Activated naive CD4-positive, alpha-beta T cell treated with anti-CD3 and anti-CD28 coated beads for 36 hours (primary cell): ENCODE measurements at regions not wholly inside any gene's neighbourhood (a gene's known extent, or its start where the extent isn't known, plus 50 kb on each side); places are given as distances from the start of the nearest gene placed in this dataset.
"Not testable (repeated sequence)": the region's sequence is repeated elsewhere in the genome, so short reads cannot be mapped to it uniquely, and the experiment has no call there.

ENCODE experiments used
- CTCF ChIA-PET: fragments of 350-600 bp; sonication (Branson Sonifier 250); formaldehyde crosslinking; loops from one replicate; lab custom pipeline; 2021; ENCODE audit warnings: antibody characterized with exemption; lab: Charles Lee
- DNase-seq: peaks from one replicate; pipeline ENCODE4 v3.0.0-alpha.2; 2020
- H3K27ac Mint-ChIP-seq: one replicate; pipeline ENCODE4 v1.8.0; 2021; ENCODE audit warnings: mild to moderate bottlenecking, mixed read lengths
- H3K27me3 Mint-ChIP-seq: one replicate; pipeline ENCODE4 v1.8.0; 2021; ENCODE audit warnings: low read depth, mixed read lengths
- H3K36me3 Mint-ChIP-seq: one replicate; pipeline ENCODE4 v1.8.0; 2021; ENCODE audit warnings: low read depth, mixed read lengths
- H3K4me1 Mint-ChIP-seq: one replicate; pipeline ENCODE4 v1.8.0; 2021; ENCODE audit warnings: low read depth, mixed read lengths
- H3K4me3 Mint-ChIP-seq: one replicate; pipeline ENCODE4 v1.8.0; 2021; ENCODE audit warnings: mild to moderate bottlenecking, moderate library complexity, mixed read lengths
- H3K9me3 Mint-ChIP-seq: one replicate; pipeline ENCODE4 v1.8.0; 2021; ENCODE audit warnings: mixed read lengths
- intact Hi-C: fragments of 100-400 bp; cut with micrococcal nuclease; formaldehyde crosslinking; loops from one replicate; pipeline ENCODE4 v1.15.1; 2023

- CTCF ChIA-PET, DNase-seq, H3K4me1 Mint-ChIP-seq, H3K4me3 Mint-ChIP-seq, H3K27ac Mint-ChIP-seq, intact Hi-C loops, H3K27me3 Mint-ChIP-seq: not testable (repeated sequence)
- Mint-ChIP-seq H3K9me3 (peaks cover 81% of the 10 kb centered on the region), H3K36me3 (peaks cover 26% of the 10 kb centered on the region)
Measured at GRCh38 chrY:10958122-10958521, 1430.4 kb downstream of the TSPY10 start.

GRCh38 chrY:10973422-10973821 is 1445.7 kb downstream of the TSPY10 start:
- no peak for DNase-seq
- Mint-ChIP-seq H3K36me3 (peaks cover 31% of the 10 kb centered on the region), H3K9me3 (peaks cover 92% of the 10 kb centered on the region), H3K27ac (no peak overlapping the region), H3K4me1 (no peaks in the 10 kb centered on the region), H3K4me3 (no peak overlapping the region), H3K27me3 (no peaks in the 10 kb centered on the region)
- intact Hi-C loops, result no loop called here
- CTCF ChIA-PET, result no interaction called here

- peaks cover 51% of the 10 kb centered on the region for H3K36me3 Mint-ChIP-seq
- H3K27me3 Mint-ChIP-seq, result no peaks in the 10 kb centered on the region
- CTCF ChIA-PET, result no interaction called here
- H3K9me3 Mint-ChIP-seq, result peaks cover 98% of the 10 kb centered on the region
- no peak for DNase-seq
- H3K27ac Mint-ChIP-seq, result no peak overlapping the region
- intact Hi-C loops, result no loop called here
- H3K4me3 Mint-ChIP-seq, result no peak overlapping the region
- no peaks in the 10 kb centered on the region for H3K4me1 Mint-ChIP-seq
Measured at GRCh38 chrY:10986655-10987054, 1459.0 kb downstream of the TSPY10 start.

- peaks cover 45% of the 10 kb centered on the region for H3K36me3 Mint-ChIP-seq
- DNase-seq, result no peak
- intact Hi-C loops, result no loop called here
- H3K27me3 Mint-ChIP-seq, result no peaks in the 10 kb centered on the region
- H3K4me3 Mint-ChIP-seq, result no peak overlapping the region
- H3K27ac Mint-ChIP-seq, result no peak overlapping the region
- CTCF ChIA-PET, result no interaction called here
- peaks cover 98% of the 10 kb centered on the region for H3K9me3 Mint-ChIP-seq
- H3K4me1 Mint-ChIP-seq, result no peaks in the 10 kb centered on the region
Measured at GRCh38 chrY:10987626-10988025, 1459.9 kb downstream of the TSPY10 start.

- H3K4me1 Mint-ChIP-seq, result no peaks in the 10 kb centered on the region
- CTCF ChIA-PET, result no interaction called here
- intact Hi-C loops, result no loop called here
Measured at GRCh38 chrY:10993955-10994354, 1466.3 kb downstream of the TSPY10 start.

GRCh38 chrY:10999715-11000114 is 1472.0 kb downstream of the TSPY10 start:
- H3K27ac Mint-ChIP-seq, H3K27me3 Mint-ChIP-seq, DNase-seq, intact Hi-C loops, H3K4me3 Mint-ChIP-seq, H3K4me1 Mint-ChIP-seq, CTCF ChIA-PET: not testable (repeated sequence)
- peaks cover 82% of the 10 kb centered on the region for H3K9me3 Mint-ChIP-seq
- H3K36me3 Mint-ChIP-seq, result peaks cover 19% of the 10 kb centered on the region

More at GRCh38 chrY:10993955-10994354, 1466.3 kb downstream of the TSPY10 start:
- DNase-seq, result no peak
- H3K27me3 Mint-ChIP-seq, result no peaks in the 10 kb centered on the region
- no peak overlapping the region for H3K27ac Mint-ChIP-seq
- H3K36me3 Mint-ChIP-seq, result peaks cover 30% of the 10 kb centered on the region
- H3K4me3 Mint-ChIP-seq, result no peak overlapping the region
- peaks cover 97% of the 10 kb centered on the region for H3K9me3 Mint-ChIP-seq

- H3K4me3 Mint-ChIP-seq, intact Hi-C loops, H3K4me1 Mint-ChIP-seq, H3K27ac Mint-ChIP-seq, CTCF ChIA-PET, DNase-seq, H3K27me3 Mint-ChIP-seq: not testable (repeated sequence)
- H3K36me3 Mint-ChIP-seq, result peaks cover 30% of the 10 kb centered on the region
- peaks cover 93% of the 10 kb centered on the region for H3K9me3 Mint-ChIP-seq
Measured at GRCh38 chrY:11014229-11014628, 1486.5 kb downstream of the TSPY10 start.

- H3K27me3 Mint-ChIP-seq, result no peaks in the 10 kb centered on the region
- H3K4me3 Mint-ChIP-seq, result no peak overlapping the region
- H3K4me1 Mint-ChIP-seq, result no peaks in the 10 kb centered on the region
- DNase-seq, result no peak
- H3K36me3 Mint-ChIP-seq, result peaks cover 27% of the 10 kb centered on the region
- H3K27ac Mint-ChIP-seq, result no peak overlapping the region
- CTCF ChIA-PET, result no interaction called here
- intact Hi-C loops, result no loop called here
- peaks cover 89% of the 10 kb centered on the region for H3K9me3 Mint-ChIP-seq
Measured at GRCh38 chrY:11022734-11023133, 1495.1 kb downstream of the TSPY10 start.

- CTCF ChIA-PET, result no interaction called here
- H3K27me3 Mint-ChIP-seq, result no peaks in the 10 kb centered on the region
- H3K9me3 Mint-ChIP-seq, result peaks cover 32% of the 10 kb centered on the region
- H3K4me3 Mint-ChIP-seq, result no peak overlapping the region
- no peaks in the 10 kb centered on the region for H3K4me1 Mint-ChIP-seq
- DNase-seq, result no peak
- H3K36me3 Mint-ChIP-seq, result peaks cover 2% of the 10 kb centered on the region
- H3K27ac Mint-ChIP-seq, result no peak overlapping the region
- intact Hi-C loops, result no loop called here
Measured at GRCh38 chrY:11044234-11044883, 1516.7 kb downstream of the TSPY10 start.

- no peaks in the 10 kb centered on the region for H3K4me1 Mint-ChIP-seq
- no peaks in the 10 kb centered on the region for H3K27me3 Mint-ChIP-seq
- peaks cover 2% of the 10 kb centered on the region for H3K9me3 Mint-ChIP-seq
- H3K4me3 Mint-ChIP-seq, result no peak overlapping the region
- H3K36me3 Mint-ChIP-seq, result no peaks in the 10 kb centered on the region
- H3K27ac Mint-ChIP-seq, result no peak overlapping the region
- DNase-seq, result no peak
- CTCF ChIA-PET, result no interaction called here
- intact Hi-C loops, result no loop called here
Measured at GRCh38 chrY:11063486-11063885, 1535.8 kb downstream of the TSPY10 start.

- H3K27me3 Mint-ChIP-seq, result no peaks in the 10 kb centered on the region
- H3K4me1 Mint-ChIP-seq, result no peaks in the 10 kb centered on the region
- peaks cover 2% of the 10 kb centered on the region for H3K9me3 Mint-ChIP-seq
Measured at GRCh38 chrY:11063960-11064359, 1536.3 kb downstream of the TSPY10 start.

GRCh38 chrY:11064376-11064775 is 1536.7 kb downstream of the TSPY10 start:
- H3K9me3 Mint-ChIP-seq, result peaks cover 2% of the 10 kb centered on the region
- no peaks in the 10 kb centered on the region for H3K4me1 Mint-ChIP-seq
- CTCF ChIA-PET, result no interaction called here
- DNase-seq, result no peak
- no peak overlapping the region for H3K27ac Mint-ChIP-seq
- H3K36me3 Mint-ChIP-seq, result no peaks in the 10 kb centered on the region
- no peaks in the 10 kb centered on the region for H3K27me3 Mint-ChIP-seq
- intact Hi-C loops, result no loop called here
- no peak overlapping the region for H3K4me3 Mint-ChIP-seq

More at GRCh38 chrY:11063960-11064359, 1536.3 kb downstream of the TSPY10 start:
- Mint-ChIP-seq H3K4me3 (no peak overlapping the region), H3K27ac (no peak overlapping the region), H3K36me3 (no peaks in the 10 kb centered on the region)
- no peak for DNase-seq
- intact Hi-C loops, result no loop called here
- CTCF ChIA-PET, result no interaction called here

GRCh38 chrY:11069271-11069670 is 1541.6 kb downstream of the TSPY10 start:
- CTCF ChIA-PET, result no interaction called here
- intact Hi-C loops, result no loop called here
- no peak overlapping the region for H3K4me3 Mint-ChIP-seq
- no peaks in the 10 kb centered on the region for H3K4me1 Mint-ChIP-seq
- peaks cover 2% of the 10 kb centered on the region for H3K9me3 Mint-ChIP-seq
- no peak for DNase-seq
- H3K27ac Mint-ChIP-seq, result no peak overlapping the region
- H3K36me3 Mint-ChIP-seq, result no peaks in the 10 kb centered on the region
- H3K27me3 Mint-ChIP-seq, result no peaks in the 10 kb centered on the region
